ENCODE measurements at regions not wholly inside any gene's neighbourhood (a gene's known extent, or its start where the extent isn't known, plus 50 kb on each side); places are given as distances from the start of the nearest gene placed in this dataset.

DNA sequence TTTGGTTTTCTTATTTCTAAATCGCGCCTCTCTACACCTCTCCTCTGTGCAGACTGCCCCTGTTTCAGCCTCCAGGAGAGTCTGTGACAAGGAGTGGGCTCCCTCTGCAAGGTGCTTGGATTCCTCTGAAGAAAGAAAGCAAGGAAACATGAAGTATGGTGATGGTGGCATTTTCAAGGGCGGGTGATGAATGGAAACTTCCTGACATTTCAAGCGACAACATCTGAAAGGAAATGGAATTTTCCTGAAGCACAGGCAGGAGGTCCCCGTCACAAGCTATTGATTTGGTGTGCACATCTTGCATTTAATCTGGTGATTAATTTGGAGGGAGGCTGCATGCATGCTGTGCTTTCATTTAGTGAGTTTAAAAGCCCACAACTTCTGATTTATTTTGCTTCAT lies 164.6 kb upstream of the FGGY start:
- no peak for DNase-seq (ENCODE audit: low spot score in 2 of 2)
- no peak overlapping the region for H3K4me3 ChIP-seq (ENCODE audit: low read depth, poor library complexity, severe bottlenecking)
- intact Hi-C loops (cut with DNase I; ENCODE audit: low total_unique reads), result no loop called here
- TF ChIP-seq POLR2A (IDR thresholded peaks at IDR 0.05), result no peak
- TF ChIP-seq, protein P1, sequence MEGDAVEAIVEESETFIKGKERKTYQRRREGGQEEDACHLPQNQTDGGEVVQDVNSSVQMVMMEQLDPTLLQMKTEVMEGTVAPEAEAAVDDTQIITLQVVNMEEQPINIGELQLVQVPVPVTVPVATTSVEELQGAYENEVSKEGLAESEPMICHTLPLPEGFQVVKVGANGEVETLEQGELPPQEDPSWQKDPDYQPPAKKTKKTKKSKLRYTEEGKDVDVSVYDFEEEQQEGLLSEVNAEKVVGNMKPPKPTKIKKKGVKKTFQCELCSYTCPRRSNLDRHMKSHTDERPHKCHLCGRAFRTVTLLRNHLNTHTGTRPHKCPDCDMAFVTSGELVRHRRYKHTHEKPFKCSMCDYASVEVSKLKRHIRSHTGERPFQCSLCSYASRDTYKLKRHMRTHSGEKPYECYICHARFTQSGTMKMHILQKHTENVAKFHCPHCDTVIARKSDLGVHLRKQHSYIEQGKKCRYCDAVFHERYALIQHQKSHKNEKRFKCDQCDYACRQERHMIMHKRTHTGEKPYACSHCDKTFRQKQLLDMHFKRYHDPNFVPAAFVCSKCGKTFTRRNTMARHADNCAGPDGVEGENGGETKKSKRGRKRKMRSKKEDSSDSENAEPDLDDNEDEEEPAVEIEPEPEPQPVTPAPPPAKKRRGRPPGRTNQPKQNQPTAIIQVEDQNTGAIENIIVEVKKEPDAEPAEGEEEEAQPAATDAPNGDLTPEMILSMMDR (IDR thresholded peaks at IDR 0.05), result no peak
- WGBS, 2 donors, result 61 to 63% methylated on average over 5 of the region's 5 CpGs

DNA sequence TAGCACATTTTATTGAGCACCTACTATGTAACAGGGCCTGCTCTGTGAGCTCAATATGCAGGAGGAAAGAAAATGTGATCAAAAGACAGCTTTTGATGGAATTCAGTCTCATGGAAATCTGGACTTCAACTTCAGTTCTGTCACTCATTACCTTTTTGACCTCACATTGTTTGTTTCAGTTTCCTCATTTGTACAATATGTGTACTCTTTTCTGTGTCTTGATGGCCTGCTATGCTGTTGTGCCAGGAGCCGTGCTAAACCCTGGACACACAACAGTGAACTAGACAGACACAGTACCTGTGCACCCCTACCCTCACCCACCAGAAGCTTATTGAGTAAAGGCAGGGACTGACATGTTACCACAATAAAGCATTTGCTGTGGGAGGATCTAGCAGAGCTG lies 162.9 kb upstream of the FGGY start:
- WGBS, 2 donors, result 93 to 95% methylated on average over 1 of the region's 1 CpG
- DNase-seq (ENCODE audit: low spot score in 2 of 2), result no peak
- no peak overlapping the region for H3K4me3 ChIP-seq (ENCODE audit: low read depth, poor library complexity, severe bottlenecking)
- intact Hi-C loops (cut with DNase I; ENCODE audit: low total_unique reads), result no loop called here
- TF ChIP-seq, protein P1 (IDR thresholded peaks at IDR 0.05), result no peak
- no peak for TF ChIP-seq POLR2A (IDR thresholded peaks at IDR 0.05)

DNA sequence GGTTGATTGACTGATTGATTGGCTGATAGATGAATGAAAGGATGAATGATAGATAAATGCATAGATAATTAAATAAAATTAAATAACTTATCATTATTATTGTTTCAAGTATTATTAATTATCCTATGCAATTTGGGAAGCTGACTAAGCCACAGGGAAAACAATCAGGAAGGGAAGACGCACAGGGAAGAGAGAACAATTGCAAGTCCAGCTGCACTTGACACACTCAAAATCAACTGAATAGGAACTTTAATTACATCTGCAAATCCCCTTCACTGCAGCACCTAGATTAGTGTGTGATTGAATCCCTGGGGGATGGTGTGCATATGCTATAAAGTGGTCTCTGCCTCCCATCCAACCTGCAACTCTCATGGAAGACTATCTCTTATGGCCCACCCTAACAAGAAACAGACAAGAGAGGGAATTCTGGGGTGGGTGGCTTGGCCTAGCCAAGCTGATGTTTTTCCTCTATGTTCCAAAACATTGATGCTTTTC lies 161.1 kb upstream of the FGGY start:
- 81 to 88% methylated on average over 1 of the region's 1 CpG for WGBS, 2 donors

DNA sequence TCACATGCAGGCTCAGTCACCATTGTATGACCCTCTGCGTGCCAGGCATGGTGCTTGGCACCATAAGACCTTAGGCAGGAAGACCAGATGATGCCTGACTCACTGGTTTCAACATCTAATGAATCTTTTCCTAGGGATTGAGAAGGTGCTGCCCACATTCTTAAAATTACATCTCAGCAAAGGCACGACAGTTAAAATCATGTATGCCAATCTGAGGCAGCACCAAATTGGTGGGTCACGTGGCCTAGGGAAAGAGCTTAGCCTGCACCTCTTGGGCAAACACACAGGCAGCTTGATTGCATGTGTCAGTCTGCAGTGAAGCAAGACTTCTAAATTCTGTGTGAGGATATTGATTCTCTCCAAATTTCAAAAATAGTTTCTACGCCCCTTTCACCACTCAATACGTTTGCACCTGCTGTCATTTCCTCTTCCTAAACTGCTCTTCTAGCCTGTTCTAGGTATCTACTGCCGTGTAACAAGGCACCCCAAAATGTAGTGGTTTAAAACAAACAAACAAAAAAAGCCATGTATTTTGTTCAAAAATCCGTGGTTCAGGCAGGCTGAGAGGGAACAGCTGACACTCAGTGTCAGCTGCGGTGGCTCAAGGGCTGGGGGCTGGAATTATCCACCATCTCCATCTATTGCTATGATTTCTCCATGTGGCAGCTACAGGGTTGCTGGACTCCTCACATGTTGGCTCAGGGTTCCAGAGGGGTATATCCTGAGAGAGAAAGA lies 160.2 kb upstream of the FGGY start:
- H3K4me3 ChIP-seq (ENCODE audit: low read depth, poor library complexity, severe bottlenecking), result no peak overlapping the region
- no peak for DNase-seq (ENCODE audit: low spot score in 2 of 2)
- intact Hi-C loops (cut with DNase I; ENCODE audit: low total_unique reads), result no loop called here
- WGBS, 2 donors, result 80 to 86% methylated on average over 8 of the region's 8 CpGs
- TF ChIP-seq POLR2A (IDR thresholded peaks at IDR 0.05), result no peak
- TF ChIP-seq, protein P1 (IDR thresholded peaks at IDR 0.05), result no peak

More for the DNA sequence above, 161.1 kb upstream of the FGGY start:
- H3K4me3 ChIP-seq (ENCODE audit: low read depth, poor library complexity, severe bottlenecking), result no peak overlapping the region
- TF ChIP-seq POLR2A (IDR thresholded peaks at IDR 0.05), result no peak
- TF ChIP-seq, protein P1 (IDR thresholded peaks at IDR 0.05), result no peak
- DNase-seq (ENCODE audit: low spot score in 2 of 2), result no peak
- intact Hi-C loops (cut with DNase I; ENCODE audit: low total_unique reads), result no loop called here

DNA sequence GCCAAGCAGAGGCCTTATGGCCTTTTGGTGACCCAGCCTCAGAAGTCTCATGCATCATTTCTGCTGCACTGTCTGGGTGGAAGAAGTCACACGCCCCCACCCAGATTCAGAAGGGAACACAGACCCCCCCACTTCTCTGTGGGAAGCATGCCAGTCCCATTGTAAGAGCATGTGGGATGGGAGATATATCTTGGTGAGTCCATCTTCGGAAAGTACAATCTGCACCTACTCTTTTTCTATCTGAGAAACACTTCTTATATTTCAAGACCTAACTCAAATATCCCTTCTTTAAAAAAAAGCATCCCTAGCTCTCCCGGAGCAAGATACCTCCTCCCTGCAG lies 159.6 kb upstream of the FGGY start:
- intact Hi-C loops (cut with DNase I; ENCODE audit: low total_unique reads), result no loop called here
- 93 to 96% methylated on average over 3 of the region's 3 CpGs for WGBS, 2 donors
- TF ChIP-seq, protein P1 (IDR thresholded peaks at IDR 0.05), result no peak
- no peak for TF ChIP-seq POLR2A (IDR thresholded peaks at IDR 0.05)
- no peak for DNase-seq (ENCODE audit: low spot score in 2 of 2)
- no peak overlapping the region for H3K4me3 ChIP-seq (ENCODE audit: low read depth, poor library complexity, severe bottlenecking)

DNA sequence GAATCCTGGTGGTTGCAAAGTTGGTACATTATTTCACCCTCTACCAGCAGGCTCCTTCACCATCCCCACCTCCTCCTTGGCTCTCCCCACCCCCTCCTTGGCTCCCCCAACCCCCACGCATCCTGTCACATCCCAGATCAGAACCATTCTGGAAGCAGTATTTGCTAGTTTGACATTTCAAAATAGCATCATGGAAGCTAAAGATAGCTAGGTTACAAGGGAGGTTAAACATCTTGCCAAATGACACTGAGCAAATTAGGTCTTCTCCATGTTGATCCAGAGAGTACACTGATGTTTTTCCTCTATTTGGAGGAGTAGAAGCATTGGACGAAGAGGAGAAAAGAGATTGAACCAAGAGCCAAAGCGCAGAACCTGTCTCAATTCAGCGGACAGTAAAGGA lies 158.9 kb upstream of the FGGY start:
- TF ChIP-seq POLR2A (IDR thresholded peaks at IDR 0.05), result no peak
- TF ChIP-seq, protein P1 (IDR thresholded peaks at IDR 0.05), result no peak
- 70 to 91% methylated on average over 4 of the region's 4 CpGs for WGBS, 2 donors
- DNase-seq (ENCODE audit: low spot score in 2 of 2), result no peak
- intact Hi-C loops (cut with DNase I; ENCODE audit: low total_unique reads), result no loop called here
- H3K4me3 ChIP-seq (ENCODE audit: low read depth, poor library complexity, severe bottlenecking), result no peak overlapping the region

Measured in lower leg skin (tissue), 4 donors.